MG63 (cell line): ENCODE measurements at regions not wholly inside any gene's neighbourhood (a gene's known extent, or its start where the extent isn't known, plus 50 kb on each side); places are given as distances from the start of the nearest gene placed in this dataset.

Source experiments
- DNase-seq: peaks from one replicate; pipeline ENCODE4 v3.0.0-alpha.2; 2020
- H3K27me3 ChIP-seq: fragments of 250-450 bp; sonication (Bioruptor Pico); 2 replicates; pipeline ENCODE4 v1.5.1; 2020; ENCODE audit warnings: mild to moderate bottlenecking, moderate library complexity
- H3K36me3 ChIP-seq: fragments of 250-450 bp; sonication (Bioruptor Pico); 2 replicates; pipeline ENCODE4 v1.5.1; 2020; ENCODE audit warnings: mild to moderate bottlenecking, moderate library complexity
- H3K4me3 ChIP-seq: fragments of 250-450 bp; sonication (Bioruptor Pico); 2 replicates; pipeline ENCODE4 v1.5.1; 2020; ENCODE audit warnings: mild to moderate bottlenecking, moderate library complexity
- H3K9me3 ChIP-seq: fragments of 250-450 bp; sonication (Bioruptor Pico); 2 replicates; pipeline ENCODE4 v1.5.1; 2020; ENCODE audit warnings: mild to moderate bottlenecking, moderate library complexity

DNA sequence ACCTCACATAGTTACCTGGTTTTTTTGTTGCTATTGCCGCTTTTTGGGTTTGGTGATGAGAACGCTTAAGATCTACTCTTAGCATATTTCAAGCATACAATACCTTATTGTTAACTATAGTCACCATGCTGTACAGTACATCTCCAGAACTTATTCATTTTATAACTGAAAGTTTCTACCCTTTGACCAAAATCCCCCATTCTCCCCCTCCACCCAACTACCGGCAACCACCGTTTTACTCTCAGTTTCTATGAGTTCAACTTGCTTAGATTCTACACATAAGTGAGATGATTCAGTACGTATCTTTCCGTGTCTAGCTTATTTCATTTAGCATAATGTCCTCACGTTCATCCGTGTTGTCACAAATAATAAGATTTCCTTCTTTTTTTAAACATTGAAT lies 86.7 kb upstream of the IL6 start:
- no peaks in the 10 kb centered on the region for H3K27me3 ChIP-seq
- no peak overlapping the region for H3K4me3 ChIP-seq
- no peak for DNase-seq
- peaks cover 31% of the 10 kb centered on the region for H3K9me3 ChIP-seq
- no peaks in the 10 kb centered on the region for H3K36me3 ChIP-seq

DNA sequence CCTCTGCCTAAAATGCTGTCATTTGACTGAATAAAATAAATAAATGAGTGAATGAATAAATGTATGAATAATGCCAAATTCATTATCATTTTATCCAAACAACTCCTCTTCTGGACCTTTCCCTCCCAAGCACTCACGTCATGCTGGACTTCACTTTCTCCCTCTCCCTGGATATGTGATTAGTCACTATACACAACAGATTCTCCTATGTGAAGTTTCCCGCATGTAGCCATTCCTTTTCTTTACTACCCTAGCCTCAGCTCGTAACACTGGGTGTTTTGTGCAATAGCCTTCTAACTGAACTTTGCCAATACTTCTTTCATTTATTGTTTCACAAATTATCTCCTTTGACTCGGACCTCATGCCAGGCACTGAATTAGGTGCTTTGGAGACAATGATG lies 87.6 kb upstream of the IL6 start:
- Histone ChIP-seq H3K36me3 (no peaks in the 10 kb centered on the region), H3K27me3 (no peaks in the 10 kb centered on the region), H3K9me3 (peaks cover 29% of the 10 kb centered on the region), H3K4me3 (no peak overlapping the region)
- peak; percentile 9 for DNase-seq

- H3K36me3 ChIP-seq, result no peaks in the 10 kb centered on the region
- no peaks in the 10 kb centered on the region for H3K27me3 ChIP-seq
- no peak for DNase-seq
- H3K9me3 ChIP-seq, result peaks cover 7% of the 10 kb centered on the region; the same call in 1 of the 2 replicates
- no peak overlapping the region for H3K4me3 ChIP-seq
Observed at GRCh38 chr7:22635349-22635748, 91.7 kb upstream of the IL6 start.

DNA sequence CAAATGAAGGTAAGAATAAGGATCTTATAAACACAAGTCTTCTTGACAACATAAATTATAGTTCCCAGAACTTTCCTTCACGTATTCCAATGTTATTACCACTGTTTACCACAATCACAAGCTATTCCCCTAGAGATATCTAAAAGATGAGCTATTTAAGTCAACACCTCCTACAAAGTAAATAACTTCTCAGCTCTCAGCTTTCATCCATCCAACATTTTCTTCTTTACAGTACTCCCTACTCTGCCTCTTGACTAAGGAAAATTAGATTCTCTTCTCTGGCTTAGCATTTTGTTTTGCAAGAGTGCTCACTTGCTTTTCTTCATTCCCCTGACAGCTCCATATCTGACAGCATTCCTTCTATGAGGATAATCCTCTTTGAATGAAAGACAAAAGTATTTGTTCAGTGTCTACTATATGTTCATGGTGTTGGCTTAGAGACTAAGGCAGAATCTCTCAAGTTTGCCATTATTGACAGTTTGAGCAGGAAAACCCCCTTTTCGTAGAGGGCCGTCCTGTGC lies 93.0 kb upstream of the IL6 start:
- Histone ChIP-seq H3K36me3 (no peaks in the 10 kb centered on the region), H3K27me3 (no peaks in the 10 kb centered on the region), H3K9me3 (peaks cover 5% of the 10 kb centered on the region; the same call in 1 of the 2 replicates), H3K4me3 (no peak overlapping the region)
- no peak for DNase-seq

DNA sequence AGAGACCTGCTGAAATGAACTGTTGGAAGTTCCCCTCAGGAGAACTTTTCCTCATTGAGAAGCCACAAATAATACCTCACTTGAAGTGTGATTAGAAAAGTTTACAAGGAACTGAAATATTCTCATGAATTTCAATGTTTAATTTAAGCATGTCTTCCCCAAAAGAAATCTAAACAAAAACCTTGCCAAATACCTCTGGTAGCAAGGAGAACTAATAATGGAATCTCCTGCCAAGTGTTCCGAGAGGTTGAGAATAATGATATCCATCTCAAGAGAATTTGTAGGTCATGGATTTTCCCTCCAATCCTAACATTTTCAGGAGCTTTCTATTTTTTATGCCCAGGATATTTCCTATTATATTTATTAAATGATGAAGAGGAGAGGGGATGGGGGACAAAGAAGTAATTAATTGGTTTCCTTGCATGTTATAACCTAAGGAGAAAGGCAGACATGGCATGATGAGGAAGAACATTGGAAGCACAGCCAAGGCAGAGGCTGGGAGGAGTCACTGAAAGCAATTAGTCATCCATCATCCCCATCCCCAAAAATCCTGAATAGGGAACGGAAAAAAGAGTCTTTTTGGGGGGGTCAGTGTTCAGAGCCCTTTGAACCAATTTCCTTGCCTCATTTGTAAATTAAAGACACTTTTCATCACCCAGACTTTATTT lies 93.6 kb upstream of the IL6 start:
- H3K4me3 ChIP-seq, result no peak overlapping the region
- DNase-seq, result no peak
- H3K36me3 ChIP-seq, result no peaks in the 10 kb centered on the region
- H3K9me3 ChIP-seq, result peaks cover 5% of the 10 kb centered on the region
- no peaks in the 10 kb centered on the region for H3K27me3 ChIP-seq

- H3K9me3 ChIP-seq, result peaks cover under 1% of the 10 kb centered on the region; the same call in 1 of the 2 replicates
- DNase-seq, result no peak
- no peaks in the 10 kb centered on the region for H3K36me3 ChIP-seq
- H3K4me3 ChIP-seq, result no peak overlapping the region
- H3K27me3 ChIP-seq, result no peaks in the 10 kb centered on the region
Observed at GRCh38 chr7:22632674-22633073, 94.3 kb upstream of the IL6 start.

DNA sequence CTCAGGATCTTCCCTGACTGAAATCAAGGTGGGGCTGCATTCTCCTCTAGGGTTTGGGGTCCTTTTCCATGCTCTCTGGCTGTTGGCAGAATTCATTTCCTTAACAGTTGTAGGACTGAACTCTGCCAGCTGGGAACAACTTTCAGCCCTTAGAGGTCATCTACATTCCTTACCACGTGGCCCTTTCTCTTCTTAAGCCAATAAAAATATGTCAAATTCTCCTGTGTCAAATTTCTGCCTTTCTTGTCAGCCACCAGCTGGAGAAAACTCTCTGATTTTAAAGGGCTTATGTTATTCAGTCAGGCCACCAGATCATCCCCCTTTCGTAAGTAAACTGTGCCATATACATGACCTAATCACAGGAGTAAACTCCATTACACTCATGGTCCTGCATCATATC lies 95.3 kb upstream of the IL6 start:
- Histone ChIP-seq H3K36me3 (no peaks in the 10 kb centered on the region), H3K4me3 (no peak overlapping the region), H3K27me3 (no peaks in the 10 kb centered on the region), H3K9me3 (no peaks in the 10 kb centered on the region; the same call in 1 of the 2 replicates)
- DNase-seq, result no peak

GRCh38 chr7:22630069-22630468 lies 96.9 kb upstream of the IL6 start:
- Histone ChIP-seq H3K36me3 (no peaks in the 10 kb centered on the region), H3K9me3 (no peaks in the 10 kb centered on the region; the same call in 1 of the 2 replicates), H3K4me3 (no peak overlapping the region), H3K27me3 (no peaks in the 10 kb centered on the region)
- DNase-seq, result no peak

GRCh38 chr7:22629056-22629455 lies 97.9 kb upstream of the IL6 start:
- no peaks in the 10 kb centered on the region; the same call in 1 of the 2 replicates for H3K9me3 ChIP-seq
- no peak overlapping the region for H3K4me3 ChIP-seq
- no peaks in the 10 kb centered on the region for H3K36me3 ChIP-seq
- H3K27me3 ChIP-seq, result no peaks in the 10 kb centered on the region
- no peak for DNase-seq

DNA sequence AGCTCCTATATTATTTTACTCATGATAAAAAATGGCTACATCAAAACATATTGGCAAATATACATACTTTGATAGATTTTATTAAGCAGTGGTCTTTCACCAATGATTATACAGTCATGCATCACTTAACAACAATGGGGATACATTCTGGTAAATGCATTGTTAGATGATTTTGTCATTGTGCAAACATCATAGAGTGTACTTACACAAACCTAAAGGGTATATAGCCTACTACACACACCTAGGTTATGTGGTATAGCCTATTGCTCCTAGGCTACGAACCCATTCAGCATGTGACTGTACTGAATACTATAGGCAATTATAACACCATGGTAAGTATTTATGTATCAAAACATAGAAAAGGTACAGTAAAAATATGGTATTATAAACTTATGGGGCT lies 98.9 kb upstream of the IL6 start:
- H3K27me3 ChIP-seq, result no peaks in the 10 kb centered on the region
- no peak for DNase-seq
- H3K9me3 ChIP-seq, result no peaks in the 10 kb centered on the region; the same call in 1 of the 2 replicates
- no peaks in the 10 kb centered on the region for H3K36me3 ChIP-seq
- no peak overlapping the region for H3K4me3 ChIP-seq

DNA sequence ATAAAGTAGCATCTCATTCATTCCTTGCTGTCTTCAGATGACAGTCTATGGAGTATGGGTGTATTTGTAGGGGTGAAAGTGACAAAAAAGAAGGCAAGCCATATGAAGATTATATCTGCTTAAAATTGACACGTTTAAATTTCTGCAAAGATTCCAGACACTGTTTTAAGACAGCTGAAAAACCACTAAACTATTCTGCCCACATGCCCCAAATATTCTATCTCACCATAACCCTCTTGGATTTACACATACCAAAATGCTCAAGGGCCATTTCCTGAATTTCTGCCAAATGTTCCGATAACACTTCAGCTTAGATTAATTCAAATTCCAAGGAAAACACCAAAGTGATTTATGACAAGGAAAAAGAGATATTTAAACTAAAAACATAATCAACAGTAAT lies 99.9 kb upstream of the IL6 start:
- Histone ChIP-seq H3K4me3 (no peak overlapping the region), H3K27me3 (no peaks in the 10 kb centered on the region), H3K9me3 (no peaks in the 10 kb centered on the region; the same call in 1 of the 2 replicates), H3K36me3 (no peaks in the 10 kb centered on the region)
- DNase-seq, result no peak

DNA sequence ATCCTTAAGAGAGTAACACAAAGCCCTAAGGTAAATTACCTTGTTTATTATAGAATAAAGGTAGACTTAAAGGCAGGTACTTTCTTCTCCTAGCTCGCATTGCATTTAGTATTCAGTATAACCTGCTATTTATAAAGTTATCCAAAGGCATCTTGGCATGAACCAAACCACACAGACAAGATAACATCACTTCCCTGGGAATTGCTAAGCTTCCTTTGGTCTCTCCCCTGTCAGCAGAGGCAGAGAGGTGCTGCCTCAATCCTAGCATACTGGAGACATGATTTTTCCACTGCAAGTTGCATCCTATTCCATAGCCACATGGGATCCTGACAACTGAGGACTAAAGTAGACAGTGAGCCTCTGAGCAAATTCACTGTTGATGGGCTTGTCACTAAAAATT lies 101.7 kb upstream of the IL6 start:
- Histone ChIP-seq H3K9me3 (no peaks in the 10 kb centered on the region; the same call in none of the 2 replicates), H3K36me3 (no peaks in the 10 kb centered on the region), H3K27me3 (no peaks in the 10 kb centered on the region), H3K4me3 (no peak overlapping the region)
- DNase-seq, result no peak

DNA sequence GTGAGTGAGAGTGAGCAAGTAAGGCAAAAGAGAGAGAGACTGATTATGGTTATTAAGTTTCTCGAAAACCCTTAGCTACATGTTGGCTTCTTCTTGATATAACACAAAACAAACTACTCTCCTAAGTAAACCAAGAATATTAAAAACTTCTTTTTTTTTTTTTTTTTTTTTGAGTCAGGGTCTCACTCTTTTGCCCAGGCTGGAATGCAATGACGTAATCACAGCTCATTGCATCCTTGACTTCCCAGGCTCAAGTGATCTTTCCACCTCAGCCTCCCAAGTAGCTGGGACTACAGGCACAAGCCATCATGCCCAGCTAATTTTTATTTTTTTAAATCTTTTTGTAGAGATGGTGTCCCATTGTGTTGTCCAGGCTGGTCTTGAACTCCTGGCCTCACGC lies 102.2 kb upstream of the IL6 start:
- no peak overlapping the region for H3K4me3 ChIP-seq
- DNase-seq, result no peak
- H3K9me3 ChIP-seq, result peaks cover 5% of the 10 kb centered on the region
- H3K36me3 ChIP-seq, result no peaks in the 10 kb centered on the region
- H3K27me3 ChIP-seq, result no peaks in the 10 kb centered on the region

DNA sequence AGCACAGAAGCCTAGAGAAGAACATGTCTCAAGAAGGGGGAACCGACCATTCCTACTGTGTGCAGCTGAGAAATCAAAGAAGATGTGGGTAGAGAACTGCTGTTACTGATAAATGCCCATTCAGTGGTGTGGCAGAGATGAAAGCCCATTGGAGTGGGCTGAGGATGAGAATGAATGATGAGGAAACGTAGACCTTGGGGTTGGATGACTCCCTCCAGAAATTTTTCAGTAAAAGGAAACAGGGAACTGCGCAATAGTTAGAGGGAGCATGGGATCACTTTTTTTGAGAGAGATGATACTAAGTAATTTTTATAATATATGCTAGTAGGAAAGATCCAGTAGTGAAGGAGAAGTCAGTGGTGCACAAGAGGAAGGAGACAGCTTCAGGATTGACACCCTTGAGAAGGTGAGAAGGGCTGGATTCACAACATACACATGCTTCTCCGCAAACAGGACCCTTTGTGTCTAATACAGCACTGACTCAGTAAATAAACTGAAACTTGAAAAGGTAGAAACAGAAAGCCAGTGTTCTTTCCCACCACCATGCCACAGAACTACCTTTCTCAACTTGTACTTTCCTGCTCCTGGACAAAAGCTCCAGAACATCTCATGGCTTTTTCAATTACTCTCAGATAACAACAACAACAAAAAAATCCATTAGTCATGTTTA lies 104.7 kb upstream of the IL6 start:
- no peaks in the 10 kb centered on the region for H3K36me3 ChIP-seq
- DNase-seq, result no peak

DNA sequence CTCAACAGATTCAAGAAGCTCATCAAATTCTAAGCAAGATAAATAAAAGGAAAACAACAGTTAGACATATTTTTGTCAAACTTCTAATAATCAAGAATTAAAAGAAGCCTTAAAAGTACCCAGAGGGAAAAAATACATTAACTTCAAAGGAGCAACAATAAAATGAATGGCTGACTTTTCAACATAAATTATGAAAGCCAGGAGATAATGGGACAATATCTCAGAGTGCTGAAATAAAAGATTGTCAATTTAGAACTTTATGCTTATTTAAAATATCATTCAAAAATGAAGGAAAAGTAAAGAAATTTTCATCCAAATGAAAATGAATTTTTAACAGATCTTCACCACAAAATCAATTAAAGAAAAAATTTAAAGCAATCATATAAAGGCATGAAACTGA lies 108.5 kb upstream of the IL6 start:
- Histone ChIP-seq H3K9me3 (peaks cover 25% of the 10 kb centered on the region), H3K4me3 (no peak overlapping the region), H3K36me3 (no peaks in the 10 kb centered on the region), H3K27me3 (no peaks in the 10 kb centered on the region)
- no peak for DNase-seq

More for the DNA sequence above, 104.7 kb upstream of the IL6 start:
- Histone ChIP-seq H3K4me3 (no peak overlapping the region), H3K27me3 (no peaks in the 10 kb centered on the region), H3K9me3 (peaks cover 21% of the 10 kb centered on the region)

GRCh38 chr7:22617166-22617565 lies 109.8 kb upstream of the IL6 start:
- Histone ChIP-seq H3K27me3 (no peaks in the 10 kb centered on the region), H3K36me3 (no peaks in the 10 kb centered on the region), H3K9me3 (peaks cover 25% of the 10 kb centered on the region), H3K4me3 (no peak overlapping the region)
- no peak for DNase-seq

DNA sequence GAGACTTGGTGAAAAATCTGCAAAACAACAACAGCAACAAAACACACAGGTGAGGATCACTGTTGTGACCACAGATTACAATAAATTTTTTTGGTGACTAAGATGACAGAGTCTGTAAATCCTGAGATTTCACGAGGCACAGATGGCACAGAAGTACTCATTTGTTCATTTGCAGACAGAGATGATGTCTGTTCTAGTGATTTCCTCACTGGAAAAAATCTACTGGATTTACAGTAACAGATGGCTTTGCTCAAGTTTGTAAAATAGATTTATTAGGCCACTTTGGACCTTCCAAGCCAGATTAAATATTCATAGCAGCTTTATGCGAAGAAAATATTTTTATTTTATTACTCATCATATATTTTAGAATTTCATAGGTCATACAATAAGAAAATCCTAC lies 113.5 kb upstream of the IL6 start:
- H3K9me3 ChIP-seq, result peaks cover 15% of the 10 kb centered on the region
- H3K36me3 ChIP-seq, result no peaks in the 10 kb centered on the region
- DNase-seq, result no peak
- no peaks in the 10 kb centered on the region for H3K27me3 ChIP-seq
- H3K4me3 ChIP-seq, result no peak overlapping the region

GRCh38 chr7:22612776-22613175 lies 112.8 kb upstream of the STEAP1B start:
- Histone ChIP-seq H3K9me3 (peaks cover 8% of the 10 kb centered on the region), H3K4me3 (no peak overlapping the region), H3K36me3 (no peaks in the 10 kb centered on the region), H3K27me3 (no peaks in the 10 kb centered on the region)
- DNase-seq, result no peak
